Karpas-422 (cell line): ENCODE measurements at regions not wholly inside any gene's neighbourhood (a gene's known extent, or its start where the extent isn't known, plus 50 kb on each side); places are given as distances from the start of the nearest gene placed in this dataset.

Experiments
- DNase-seq: peaks from one replicate; pipeline ENCODE4 v3.0.0-alpha.2; 2015
- H2AFZ ChIP-seq: fragments of 200-600 bp; sonication (generic); 2 replicates; pipeline ENCODE4 v1.6.1; 2014; ENCODE audit warnings: antibody characterized with exemption, low read length, mixed read lengths
- H3K27ac ChIP-seq: fragments of 200-600 bp; sonication (generic); 2 replicates; pipeline ENCODE4 v1.5.1; 2014; ENCODE audit warnings: mild to moderate bottlenecking, low read length, moderate library complexity
- H3K27me3 ChIP-seq: fragments of 200-600 bp; sonication (generic); 2 replicates; pipeline ENCODE4 v1.6.1; 2014; ENCODE audit warnings: low read length, mixed read lengths
- H3K36me3 ChIP-seq: fragments of 200-600 bp; sonication (generic); 2 replicates; pipeline ENCODE4 v1.6.1; 2014; ENCODE audit warnings: low read length, mixed read lengths; ENCODE audit not compliant: insufficient read depth
- H3K4me1 ChIP-seq: fragments of 200-600 bp; sonication (generic); 2 replicates; pipeline ENCODE4 v1.6.1; 2014; ENCODE audit warnings: mild to moderate bottlenecking, low read length, mixed read lengths
- H3K4me2 ChIP-seq: fragments of 200-600 bp; sonication (generic); 2 replicates; pipeline ENCODE4 v1.6.1; 2014; ENCODE audit warnings: low read length, low read depth, mild to moderate bottlenecking; ENCODE audit not compliant: poor library complexity, severe bottlenecking
- H3K4me3 ChIP-seq: fragments of 200-600 bp; sonication (generic); 2 replicates; pipeline ENCODE4 v1.5.1; 2014; ENCODE audit warnings: mild to moderate bottlenecking, antibody characterized with exemption, low read length, mixed read lengths
- H3K79me2 ChIP-seq: fragments of 200-600 bp; sonication (generic); 2 replicates; pipeline ENCODE4 v1.6.1; 2014; ENCODE audit warnings: mild to moderate bottlenecking, low read length, mixed read lengths
- H3K9ac ChIP-seq: fragments of 200-600 bp; sonication (generic); 2 replicates; pipeline ENCODE4 v1.6.0; 2014; ENCODE audit warnings: low read length
- H3K9me2 ChIP-seq: fragments of 200-600 bp; sonication (generic), shearing (Covaris generic); replicated peaks from 2 replicates; pipeline ENCODE4 v1.6.0; 2014; ENCODE audit warnings: mild to moderate bottlenecking, low read length, moderate library complexity; ENCODE audit not compliant: insufficient read depth
- H3K9me3 ChIP-seq: fragments of 300-700, 200-600 bp; sonication (generic); 2 replicates; pipeline ENCODE4 v1.6.1; 2014; ENCODE audit warnings: low read length, mixed read lengths
- H4K20me1 ChIP-seq: fragments of 200-600 bp; sonication (generic); 2 replicates; pipeline ENCODE4 v1.6.1; 2014; ENCODE audit warnings: mild to moderate bottlenecking, antibody characterized with exemption, low read length, low read depth; ENCODE audit not compliant: insufficient read depth

DNA sequence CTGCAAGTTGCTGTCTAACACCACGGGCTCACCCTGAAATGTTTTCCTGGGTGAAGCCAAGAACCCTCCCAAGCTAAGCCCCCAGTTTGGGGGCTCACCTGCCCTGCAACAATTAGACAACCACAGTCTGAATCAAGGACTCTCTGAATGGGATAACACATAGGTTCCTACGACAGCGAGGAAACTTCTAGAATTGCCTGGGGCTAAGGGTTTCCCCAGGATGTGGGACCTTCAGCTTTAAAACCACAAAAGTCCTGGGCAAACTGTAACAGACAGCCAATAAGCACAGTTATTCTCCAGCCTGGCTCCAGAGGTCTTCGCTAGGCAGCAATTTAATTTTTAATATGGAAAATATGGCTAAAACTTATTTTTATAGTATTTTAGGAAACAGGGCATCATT lies 162.6 kb downstream of the PRKX start:
- H3K27me3 ChIP-seq = no peaks in the 10 kb centered on the region
- DNase-seq = no peak

DNA sequence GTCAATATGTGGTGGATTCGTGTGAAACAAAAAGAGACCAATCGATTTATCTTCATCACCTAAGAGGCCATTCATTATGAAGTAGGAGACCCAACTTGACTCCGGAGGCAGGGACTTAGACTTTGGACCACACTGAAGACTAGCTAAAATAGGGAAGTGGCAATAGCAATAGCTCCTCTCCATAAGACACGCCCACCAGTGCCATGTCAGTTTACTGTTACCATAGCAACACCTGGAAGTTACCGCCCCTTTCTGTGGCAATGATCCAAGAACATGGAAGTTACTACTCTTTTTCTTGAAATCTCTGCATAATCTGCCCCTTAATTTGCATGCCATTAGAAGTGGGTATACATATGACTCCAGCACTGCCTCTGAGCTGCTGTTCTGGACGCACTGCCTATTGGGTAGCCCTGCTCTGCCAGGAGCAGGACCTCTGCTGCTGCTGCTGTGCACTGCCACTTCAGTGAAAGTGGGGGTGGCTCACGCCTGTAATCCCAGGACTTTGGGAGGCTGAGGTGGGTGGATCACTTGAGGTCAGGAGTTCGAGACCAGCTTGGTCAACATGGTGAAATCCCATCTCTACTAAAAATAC lies 163.2 kb downstream of the PRKX start:
- Histone ChIP-seq H3K9ac (no peak overlapping the region), H3K4me1 (no peaks in the 10 kb centered on the region), H4K20me1 (no peaks in the 10 kb centered on the region), H2AFZ (no peak overlapping the region), H3K4me2 (no peak overlapping the region), H3K9me3 (no peaks in the 10 kb centered on the region), H3K36me3 (no peaks in the 10 kb centered on the region), H3K27me3 (no peaks in the 10 kb centered on the region), H3K4me3 (no peak overlapping the region), H3K27ac (no peak overlapping the region), H3K9me2 (no peaks in the 10 kb centered on the region), H3K79me2 (no peaks in the 10 kb centered on the region)
- peak; percentile 61 for DNase-seq

More for the DNA sequence above, 162.6 kb downstream of the PRKX start:
- H3K27ac ChIP-seq = no peak overlapping the region
- no peak overlapping the region for H3K4me2 ChIP-seq
- H3K36me3 ChIP-seq = no peaks in the 10 kb centered on the region
- H3K4me1 ChIP-seq = no peaks in the 10 kb centered on the region
- no peaks in the 10 kb centered on the region for H3K9me2 ChIP-seq
- no peaks in the 10 kb centered on the region for H4K20me1 ChIP-seq
- H3K9ac ChIP-seq = no peak overlapping the region
- no peak overlapping the region for H2AFZ ChIP-seq
- H3K79me2 ChIP-seq = no peaks in the 10 kb centered on the region
- no peak overlapping the region for H3K4me3 ChIP-seq
- no peaks in the 10 kb centered on the region for H3K9me3 ChIP-seq

DNA sequence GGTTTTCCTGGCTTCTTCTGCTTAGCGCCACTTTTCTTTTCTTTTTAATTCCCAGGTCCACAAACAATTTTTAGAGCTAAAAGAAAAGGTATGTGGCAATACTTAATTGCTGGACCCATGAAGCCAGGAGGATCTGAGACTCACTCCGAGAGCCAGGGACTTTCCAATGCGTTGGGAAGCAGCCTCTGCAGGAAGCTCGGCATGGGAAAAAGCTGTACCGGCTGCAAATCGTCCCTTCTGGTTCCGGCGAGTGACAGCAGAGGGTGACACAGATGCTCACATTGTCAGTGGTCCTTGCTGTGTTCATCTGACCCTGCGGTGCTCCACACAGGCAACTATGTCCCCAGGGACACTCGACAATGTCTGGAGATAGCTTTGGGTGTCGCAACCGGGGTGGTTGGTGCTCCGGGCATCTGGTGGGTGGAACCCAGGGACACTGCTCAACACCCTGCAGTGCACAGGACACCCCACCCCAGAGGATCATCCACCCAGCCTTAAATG lies 164.0 kb downstream of the PRKX start:
- Histone ChIP-seq H3K27me3 (no peaks in the 10 kb centered on the region), H3K9me2 (no peaks in the 10 kb centered on the region), H3K79me2 (no peaks in the 10 kb centered on the region), H2AFZ (no peak overlapping the region), H3K4me2 (no peak overlapping the region), H3K9ac (no peak overlapping the region), H3K9me3 (no peaks in the 10 kb centered on the region), H4K20me1 (no peaks in the 10 kb centered on the region), H3K4me1 (no peaks in the 10 kb centered on the region), H3K4me3 (no peak overlapping the region), H3K36me3 (no peaks in the 10 kb centered on the region), H3K27ac (no peak overlapping the region)
- DNase-seq = no peak

DNA sequence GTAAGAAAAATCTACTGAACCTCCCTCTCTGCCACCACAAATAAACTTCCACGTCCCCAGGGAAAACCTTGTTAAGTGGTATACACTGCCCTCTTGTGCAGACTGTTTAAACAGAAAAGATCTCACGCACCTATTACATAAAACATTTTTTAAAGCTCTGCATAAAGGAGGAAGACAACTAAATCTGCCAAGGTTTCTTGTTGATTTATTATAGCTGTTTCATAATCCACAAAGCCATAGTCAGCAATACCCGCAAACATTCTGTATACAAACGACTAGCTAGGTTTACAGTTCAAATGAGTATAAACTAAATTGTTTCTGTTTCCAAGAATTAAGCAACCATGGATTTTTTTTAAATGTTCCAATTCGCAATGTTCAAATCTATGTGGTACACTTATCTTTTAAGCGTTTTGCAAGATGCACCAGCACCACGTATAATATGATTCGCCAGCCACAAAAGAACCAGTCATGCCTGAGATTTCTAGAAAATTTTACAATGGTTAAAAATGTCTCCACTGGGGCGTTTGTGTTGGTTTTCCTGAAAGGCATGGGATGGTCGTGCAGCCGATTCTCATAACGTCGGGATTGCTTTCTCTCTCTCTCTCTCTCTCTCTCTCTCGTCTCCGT lies 164.6 kb downstream of the PRKX start:
- Histone ChIP-seq H3K27me3 (no peaks in the 10 kb centered on the region), H3K4me1 (no peaks in the 10 kb centered on the region), H3K36me3 (no peaks in the 10 kb centered on the region), H3K9me3 (no peaks in the 10 kb centered on the region), H3K9me2 (no peaks in the 10 kb centered on the region), H2AFZ (no peak overlapping the region), H3K4me2 (no peak overlapping the region), H4K20me1 (no peaks in the 10 kb centered on the region), H3K79me2 (no peaks in the 10 kb centered on the region), H3K9ac (no peak overlapping the region), H3K4me3 (no peak overlapping the region), H3K27ac (no peak overlapping the region)
- DNase-seq = no peak

DNA sequence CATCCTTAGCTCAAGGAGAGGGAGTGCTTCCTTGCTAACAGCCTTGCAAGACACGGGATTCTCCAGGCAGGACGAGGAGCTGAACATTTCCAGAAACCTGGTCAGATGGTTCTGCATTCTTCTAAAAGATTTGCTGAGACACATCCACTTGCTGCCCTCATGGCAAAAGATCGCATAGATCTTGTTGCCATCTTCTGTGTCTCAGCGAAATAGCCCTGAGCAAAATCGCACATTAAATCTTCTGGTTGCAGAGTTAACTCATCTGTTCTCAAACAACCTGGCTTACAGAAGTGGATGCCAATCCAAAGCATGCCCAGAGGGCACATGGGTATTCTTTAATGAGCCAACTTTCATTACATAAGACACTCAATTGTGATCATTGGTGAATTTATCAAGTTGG lies 167.5 kb downstream of the PRKX start:
- H3K9me2 ChIP-seq = no peaks in the 10 kb centered on the region
- H2AFZ ChIP-seq = no peak overlapping the region
- H3K9me3 ChIP-seq = no peaks in the 10 kb centered on the region
- no peaks in the 10 kb centered on the region for H3K27me3 ChIP-seq
- H4K20me1 ChIP-seq = no peaks in the 10 kb centered on the region
- no peak for DNase-seq
- H3K27ac ChIP-seq = no peak overlapping the region
- H3K4me2 ChIP-seq = no peak overlapping the region
- no peak overlapping the region for H3K4me3 ChIP-seq
- no peaks in the 10 kb centered on the region for H3K36me3 ChIP-seq
- H3K9ac ChIP-seq = no peak overlapping the region
- no peaks in the 10 kb centered on the region for H3K79me2 ChIP-seq
- no peaks in the 10 kb centered on the region for H3K4me1 ChIP-seq

GRCh38 chrX:3541336-3541735 lies 172.1 kb downstream of the PRKX start:
- Histone ChIP-seq H3K36me3 (no peaks in the 10 kb centered on the region), H3K9me3 (no peaks in the 10 kb centered on the region), H4K20me1 (no peaks in the 10 kb centered on the region), H3K27ac (no peak overlapping the region), H3K27me3 (no peaks in the 10 kb centered on the region), H3K4me1 (no peaks in the 10 kb centered on the region), H2AFZ (no peak overlapping the region), H3K9ac (no peak overlapping the region), H3K4me3 (no peak overlapping the region), H3K79me2 (no peaks in the 10 kb centered on the region), H3K4me2 (no peak overlapping the region), H3K9me2 (no peaks in the 10 kb centered on the region)
- no peak for DNase-seq

- Histone ChIP-seq H3K27ac (no peak overlapping the region), H3K79me2 (no peaks in the 10 kb centered on the region), H3K9me3 (no peaks in the 10 kb centered on the region), H2AFZ (no peak overlapping the region), H3K4me1 (no peaks in the 10 kb centered on the region), H3K9me2 (no peaks in the 10 kb centered on the region), H3K9ac (no peak overlapping the region), H3K27me3 (no peaks in the 10 kb centered on the region), H3K4me3 (no peak overlapping the region), H3K36me3 (no peaks in the 10 kb centered on the region), H4K20me1 (no peaks in the 10 kb centered on the region), H3K4me2 (no peak overlapping the region)
- DNase-seq = no peak
Measured at GRCh38 chrX:3540105-3540504, 173.3 kb downstream of the PRKX start.

- Histone ChIP-seq H3K36me3 (no peaks in the 10 kb centered on the region), H3K9me3 (no peaks in the 10 kb centered on the region), H3K9ac (no peak overlapping the region), H3K79me2 (no peaks in the 10 kb centered on the region), H4K20me1 (no peaks in the 10 kb centered on the region), H3K4me1 (no peaks in the 10 kb centered on the region), H3K9me2 (no peaks in the 10 kb centered on the region), H3K27me3 (no peaks in the 10 kb centered on the region), H3K4me3 (no peak overlapping the region), H3K27ac (no peak overlapping the region), H3K4me2 (no peak overlapping the region), H2AFZ (no peak overlapping the region)
- no peak for DNase-seq
Measured at GRCh38 chrX:3532581-3533085, 180.8 kb downstream of the PRKX start.
